Activated gamma-delta T cell treated with anti-CD3 and anti-CD28 coated beads, Interleukin-2, amount 50 U/mL, for 16 hours (primary cell): ENCODE measurements at regions not wholly inside any gene's neighbourhood (a gene's known extent, or its start where the extent isn't known, plus 50 kb on each side); places are given as distances from the start of the nearest gene placed in this dataset.
"Not testable (repeated sequence)": the region's sequence is repeated elsewhere in the genome, so short reads cannot be mapped to it uniquely, and the experiment has no call there.

Experiments
- DNase-seq: peaks from one replicate; pipeline ENCODE4 v3.0.0-alpha.2; 2020; ENCODE audit warnings: low read depth

DNA sequence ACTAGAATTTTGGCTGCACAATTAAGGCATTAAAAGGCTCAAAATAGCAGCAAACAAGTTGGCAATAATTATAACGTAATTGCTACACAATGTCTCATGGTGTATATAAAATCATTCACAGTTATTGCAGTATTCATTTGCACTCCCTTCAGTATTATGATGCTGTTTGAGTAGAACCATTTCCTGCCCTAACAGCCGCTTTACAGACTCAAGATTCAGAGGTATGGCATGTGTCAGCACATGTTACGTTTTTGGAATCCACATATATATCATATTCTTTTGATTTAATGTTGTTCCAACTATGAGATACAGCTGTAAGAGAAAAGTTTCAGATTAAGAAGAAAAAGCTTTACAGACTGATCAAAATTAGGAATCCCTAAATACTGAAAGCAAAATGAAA is 56.3 kb upstream of the NCKAP5 start:
- DNase-seq = no peak

DNA sequence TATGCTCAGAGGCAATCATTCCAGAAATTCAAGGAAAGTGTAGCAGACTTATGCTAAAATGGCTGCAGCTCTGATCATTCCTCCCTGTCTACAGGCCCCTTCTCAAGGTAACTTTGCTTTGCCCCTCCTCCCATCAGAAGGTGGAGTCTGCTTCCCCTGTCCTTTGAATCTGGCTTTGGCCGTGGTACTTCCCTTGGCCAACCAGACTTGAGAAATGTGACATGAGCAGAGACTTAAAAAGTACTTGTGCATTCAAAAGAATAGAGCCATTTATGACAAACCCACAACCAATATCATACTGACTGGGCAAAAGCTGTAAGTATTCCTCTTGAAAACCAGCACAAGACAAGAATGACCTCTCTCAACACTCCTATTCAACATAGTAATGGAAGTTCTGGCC is 59.5 kb upstream of the NCKAP5 start:
- no peak for DNase-seq

GRCh38 chr2:133633309-133633708 is 65.0 kb upstream of the NCKAP5 start:
- DNase-seq = no peak

- DNase-seq = no peak
Measured at GRCh38 chr2:133633881-133634409, 65.7 kb upstream of the NCKAP5 start.

GRCh38 chr2:133635131-133635530 is 66.9 kb upstream of the NCKAP5 start:
- no peak for DNase-seq

GRCh38 chr2:133636287-133636686 is 68.0 kb upstream of the NCKAP5 start:
- no peak for DNase-seq

- no peak for DNase-seq
Measured at GRCh38 chr2:133640103-133640502, 71.8 kb upstream of the NCKAP5 start.

DNA sequence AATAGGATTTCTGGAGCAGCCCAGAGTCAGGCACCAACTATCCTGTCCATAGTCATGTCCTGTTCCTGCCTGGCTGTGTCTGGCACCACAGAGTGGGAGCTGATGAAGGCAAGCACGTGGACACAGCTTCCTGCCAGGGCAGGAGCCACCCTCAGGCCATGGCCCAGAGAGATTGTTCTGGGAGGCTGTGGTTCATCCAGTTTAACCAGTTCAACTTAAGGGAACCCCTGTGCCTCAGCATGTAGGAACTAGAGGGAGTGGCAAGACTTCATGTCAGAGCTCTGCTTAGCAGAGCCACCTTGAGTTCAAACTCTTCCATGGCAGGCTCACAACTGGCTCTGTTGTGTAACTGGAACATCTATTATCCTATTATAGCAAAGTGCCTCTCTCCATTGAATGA is 73.2 kb upstream of the NCKAP5 start:
- no peak for DNase-seq

DNA sequence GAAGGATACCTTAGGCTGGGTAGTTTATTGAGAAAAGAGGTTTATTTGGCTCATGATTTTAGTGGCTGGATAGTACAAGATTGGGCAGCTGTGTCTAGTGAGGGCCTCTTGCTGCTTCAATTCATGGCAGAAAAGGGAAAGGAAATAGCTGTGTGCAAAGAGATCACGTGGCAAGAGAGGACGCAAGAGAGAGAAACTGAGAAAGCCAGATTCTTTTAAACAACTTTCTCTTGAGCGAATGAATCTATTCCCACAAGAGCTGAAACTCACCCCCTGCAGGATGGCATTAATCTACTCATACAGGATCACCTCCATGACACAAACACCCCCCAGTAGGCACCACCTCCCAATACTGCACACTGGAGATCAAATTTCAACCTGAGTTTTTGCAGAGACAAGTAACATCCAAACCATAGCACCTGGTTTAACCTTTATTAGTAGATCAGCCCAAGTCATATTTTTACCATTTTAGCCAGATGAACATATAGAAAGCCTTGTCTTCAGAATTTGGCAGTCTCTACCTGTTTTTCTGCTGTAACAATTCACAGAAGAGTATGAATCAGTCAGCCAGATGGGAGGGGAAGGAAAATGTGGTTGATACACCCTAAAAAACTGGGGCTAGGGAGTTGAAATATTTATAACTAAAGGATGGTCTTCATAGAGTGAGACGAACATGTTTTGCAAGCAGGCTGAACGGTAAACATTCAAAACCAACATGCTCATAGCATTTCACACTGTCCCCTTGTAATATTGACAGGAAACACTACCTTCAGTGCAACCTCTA is 73.9 kb upstream of the NCKAP5 start:
- DNase-seq = no peak

GRCh38 chr2:133642791-133643191 is 74.5 kb upstream of the NCKAP5 start:
- DNase-seq = no peak

GRCh38 chr2:133643863-133644262 is 75.6 kb upstream of the NCKAP5 start:
- no peak for DNase-seq

DNA sequence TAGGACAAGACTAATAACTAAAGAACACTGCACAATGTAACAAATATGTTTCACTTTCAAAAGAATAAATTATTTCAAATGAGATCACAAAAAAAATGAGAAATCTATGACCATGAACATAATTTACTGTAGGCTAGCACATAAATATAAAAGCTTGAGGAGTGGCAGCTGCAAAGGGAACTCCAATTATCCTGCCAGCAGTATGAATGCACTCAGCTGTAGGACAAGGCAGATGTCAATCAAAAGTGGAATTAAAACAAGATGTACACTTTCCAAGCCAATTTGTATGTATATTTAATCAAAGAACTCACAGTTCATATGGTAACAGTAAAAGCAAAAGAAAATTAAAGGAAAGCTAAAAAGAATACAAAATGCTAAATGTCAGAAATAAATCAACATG is 76.6 kb upstream of the NCKAP5 start:
- DNase-seq = no peak

DNA sequence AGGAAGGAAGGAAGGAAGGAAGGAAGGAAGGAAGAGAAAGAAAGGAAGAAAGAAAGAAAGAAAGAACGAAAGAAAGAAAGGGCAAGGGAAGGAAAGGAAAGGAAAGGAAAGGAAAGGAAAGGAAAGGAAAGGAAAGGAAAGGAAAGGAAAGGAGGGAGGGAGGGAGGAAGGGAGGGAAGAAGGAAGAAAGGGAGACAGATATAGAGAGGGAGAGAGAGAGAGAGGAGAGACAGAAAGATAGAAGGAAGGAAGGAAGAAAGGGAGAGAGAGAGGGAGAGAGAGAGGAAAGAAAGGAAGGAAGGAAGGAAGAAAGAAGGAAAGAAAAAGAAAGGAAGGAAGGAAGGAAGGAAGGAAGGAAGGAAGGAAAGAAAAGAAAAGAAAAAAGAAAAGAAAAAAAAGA is 79.1 kb upstream of the NCKAP5 start:
- DNase-seq = not testable (repeated sequence)

- DNase-seq = no peak
Measured at GRCh38 chr2:133651861-133652260, 83.6 kb upstream of the NCKAP5 start.

- DNase-seq = no peak
Measured at GRCh38 chr2:133652398-133652797, 84.1 kb upstream of the NCKAP5 start.

DNA sequence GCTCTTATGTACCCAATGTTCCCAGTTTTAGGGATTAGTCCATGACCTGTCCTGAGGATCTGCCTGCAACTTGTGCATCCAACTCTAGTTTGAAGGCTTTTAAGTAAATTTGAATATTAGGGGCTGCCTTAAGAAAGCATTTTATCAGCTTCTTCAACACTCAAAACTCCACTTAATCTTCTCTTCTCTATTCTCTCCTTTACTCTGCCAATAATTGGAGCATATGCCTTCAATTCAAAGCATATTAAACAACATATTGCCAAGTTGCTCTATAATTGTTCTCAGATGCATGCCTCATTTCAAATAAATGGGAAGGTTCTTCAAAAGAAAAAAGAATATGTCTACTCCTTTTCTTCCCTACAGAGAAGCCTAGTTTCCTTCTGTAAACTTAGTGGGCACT is 84.8 kb upstream of the NCKAP5 start:
- no peak for DNase-seq

DNA sequence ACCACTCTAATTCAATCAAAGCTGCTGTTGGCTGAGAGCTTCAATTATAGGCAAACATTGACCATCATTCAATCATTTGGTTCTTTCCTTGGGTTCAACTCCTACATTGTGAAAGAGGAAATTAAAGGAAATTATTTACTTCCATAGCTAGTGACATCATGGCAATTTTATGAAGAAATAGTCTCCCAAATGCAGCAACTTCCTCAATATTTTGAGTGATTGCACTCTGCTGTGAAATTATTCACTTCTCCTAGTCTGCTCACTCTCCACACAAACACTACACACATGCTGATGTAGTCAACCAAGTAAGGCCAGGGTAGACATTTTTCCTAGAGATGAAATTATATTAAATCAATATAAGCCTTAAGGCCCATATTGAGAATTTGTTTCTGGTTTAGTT is 86.7 kb upstream of the NCKAP5 start:
- DNase-seq = no peak

DNA sequence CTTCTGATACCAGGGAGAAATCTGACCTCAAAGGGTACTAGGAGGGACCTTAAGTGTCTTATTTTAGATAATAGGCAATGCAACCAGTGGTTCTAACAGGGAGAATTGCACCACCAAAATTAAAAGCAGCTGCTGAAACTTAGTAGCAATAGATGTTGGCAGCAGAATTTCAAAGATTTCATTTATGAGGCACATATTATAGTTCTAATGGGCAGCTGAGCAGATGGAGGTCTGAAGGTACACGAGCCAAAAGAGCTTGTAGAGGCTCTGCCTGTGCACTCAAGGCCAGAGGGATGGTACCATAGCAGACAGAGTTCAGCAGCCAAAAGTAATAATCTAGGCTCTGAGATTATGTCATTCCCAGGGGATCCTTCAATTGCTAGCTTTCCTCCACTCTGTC is 87.3 kb upstream of the NCKAP5 start:
- DNase-seq = no peak

DNA sequence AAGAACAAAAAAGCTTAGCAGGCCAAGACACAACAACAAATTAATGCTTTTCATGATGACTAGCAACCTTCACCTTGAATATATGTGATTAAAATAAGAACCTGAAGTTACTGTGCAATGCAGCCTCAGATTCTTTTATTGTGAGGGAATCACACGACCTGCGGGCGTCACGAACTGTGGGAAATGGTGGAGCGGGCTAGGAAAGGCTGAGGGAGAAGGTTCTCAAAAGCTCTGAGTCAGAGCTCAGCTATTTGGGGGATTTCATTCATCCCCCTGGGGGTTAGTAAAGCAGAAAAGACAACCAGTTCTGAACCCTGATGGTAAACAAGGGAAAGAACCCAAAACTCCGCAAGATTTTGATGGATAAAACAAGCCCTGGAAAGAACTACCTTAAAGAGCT is 89.3 kb upstream of the NCKAP5 start:
- no peak for DNase-seq

GRCh38 chr2:133658020-133658903 is 90.0 kb upstream of the NCKAP5 start:
- DNase-seq = no peak

GRCh38 chr2:133660510-133660909 is 92.2 kb upstream of the NCKAP5 start:
- no peak for DNase-seq

- DNase-seq = no peak
Measured at GRCh38 chr2:133661392-133661791, 93.1 kb upstream of the NCKAP5 start.

- no peak for DNase-seq
Measured at GRCh38 chr2:133666621-133667020, 98.4 kb upstream of the NCKAP5 start.
